ENCODE measurements at regions not wholly inside any gene's neighbourhood (a gene's known extent, or its start where the extent isn't known, plus 50 kb on each side); places are given as distances from the start of the nearest gene placed in this dataset.

DNA sequence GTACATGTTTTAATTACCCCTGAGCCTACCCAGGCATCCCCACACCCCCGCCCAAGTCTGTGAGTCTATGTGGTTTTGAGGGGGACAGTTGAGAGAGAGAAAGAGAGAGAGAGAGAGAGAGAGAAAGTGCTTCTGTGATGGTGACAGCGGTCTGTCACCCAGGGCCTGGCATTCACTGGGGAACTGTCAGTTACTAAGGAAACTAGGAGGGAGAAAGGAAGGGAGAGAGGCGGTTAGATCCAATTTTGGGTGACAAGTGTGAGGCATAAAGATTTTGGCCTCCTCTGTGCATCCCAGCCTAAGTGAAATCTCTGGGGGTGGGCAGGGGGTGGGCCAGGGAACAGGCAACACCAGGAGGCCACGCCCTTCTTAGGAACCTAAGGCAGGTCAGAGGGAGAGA is 498.3 kb downstream of the BUD13 start:
- Histone ChIP-seq H3K9me3 (replicated peaks; ENCODE audit: control insufficient read depth, low read depth, low read length) (no peaks in the 10 kb centered on the region), H3K27ac (ENCODE audit: low read length) (no peak overlapping the region), H3K36me3 (ENCODE audit: control insufficient read depth, insufficient read depth, low read length) (no peaks in the 10 kb centered on the region), H3K4me3 (ENCODE audit: low read length) (no peak overlapping the region), H3K27me3 (ENCODE audit: control insufficient read depth, insufficient read depth, low read length) (peaks cover 13% of the 10 kb centered on the region), H3K4me1 (ENCODE audit: control insufficient read depth, insufficient read depth, low read length) (peaks cover 6% of the 10 kb centered on the region)
- no peak for DNase-seq
- 82% methylated on average over 3 of the region's 4 CpGs for WGBS (ENCODE audit: insufficient coverage)

GRCh38 chr11:116272181-116272789 is 500.5 kb downstream of the BUD13 start:
- Histone ChIP-seq H3K27ac (ENCODE audit: low read length) (no peak overlapping the region), H3K27me3 (ENCODE audit: control insufficient read depth, insufficient read depth, low read length) (peaks cover 11% of the 10 kb centered on the region), H3K9me3 (replicated peaks; ENCODE audit: control insufficient read depth, low read depth, low read length) (no peaks in the 10 kb centered on the region), H3K36me3 (ENCODE audit: control insufficient read depth, insufficient read depth, low read length) (no peaks in the 10 kb centered on the region), H3K4me3 (ENCODE audit: low read length) (no peak overlapping the region), H3K4me1 (ENCODE audit: control insufficient read depth, insufficient read depth, low read length) (peaks cover 6% of the 10 kb centered on the region)
- WGBS (ENCODE audit: insufficient coverage) = 64% methylated on average over 8 of the region's 8 CpGs
- no peak for DNase-seq

- no peaks in the 10 kb centered on the region for H3K36me3 ChIP-seq (ENCODE audit: control insufficient read depth, insufficient read depth, low read length)
- H3K4me1 ChIP-seq (ENCODE audit: control insufficient read depth, insufficient read depth, low read length) = peaks cover 3% of the 10 kb centered on the region
- no peak for DNase-seq
- peaks cover 11% of the 10 kb centered on the region for H3K27me3 ChIP-seq (ENCODE audit: control insufficient read depth, insufficient read depth, low read length)
- WGBS (ENCODE audit: insufficient coverage) = 63% methylated on average over 4 of the region's 6 CpGs
- no peaks in the 10 kb centered on the region for H3K9me3 ChIP-seq (replicated peaks; ENCODE audit: control insufficient read depth, low read depth, low read length)
- H3K4me3 ChIP-seq (ENCODE audit: low read length) = no peak overlapping the region
- H3K27ac ChIP-seq (ENCODE audit: low read length) = no peak overlapping the region
Observed at GRCh38 chr11:116271479-116271878, 501.3 kb downstream of the BUD13 start.

GRCh38 chr11:116267146-116267545 is 505.6 kb downstream of the BUD13 start:
- Histone ChIP-seq H3K4me1 (ENCODE audit: control insufficient read depth, insufficient read depth, low read length) (no peaks in the 10 kb centered on the region), H3K27me3 (ENCODE audit: control insufficient read depth, insufficient read depth, low read length) (peaks cover 15% of the 10 kb centered on the region), H3K27ac (ENCODE audit: low read length) (no peak overlapping the region), H3K9me3 (replicated peaks; ENCODE audit: control insufficient read depth, low read depth, low read length) (no peaks in the 10 kb centered on the region), H3K36me3 (ENCODE audit: control insufficient read depth, insufficient read depth, low read length) (no peaks in the 10 kb centered on the region), H3K4me3 (ENCODE audit: low read length) (no peak overlapping the region)
- DNase-seq = no peak
- 82% methylated on average over 4 of the region's 5 CpGs for WGBS (ENCODE audit: insufficient coverage)

DNA sequence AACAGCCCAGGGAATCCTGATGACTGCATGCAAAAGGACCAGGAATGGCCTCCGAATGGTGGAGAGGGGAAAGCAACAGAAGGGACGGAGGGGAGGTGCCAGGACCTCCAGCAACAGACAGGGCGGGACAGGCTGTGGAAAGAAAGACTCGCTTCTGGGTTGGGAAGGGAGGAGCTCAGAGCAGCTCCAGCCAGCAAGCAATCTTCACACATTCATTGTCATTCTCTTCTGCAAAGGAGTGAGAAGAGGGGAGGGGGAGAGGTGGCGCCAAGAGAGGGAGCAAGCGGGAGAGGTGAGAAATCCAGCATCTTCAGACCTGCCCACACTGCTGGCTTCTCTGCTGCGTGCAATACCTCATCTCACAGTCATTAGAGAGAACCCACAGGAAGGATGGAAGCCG is 509.0 kb downstream of the BUD13 start:
- 7% methylated on average over 1 of the region's 8 CpGs for WGBS (ENCODE audit: insufficient coverage)
- Histone ChIP-seq H3K4me3 (ENCODE audit: low read length) (no peak overlapping the region), H3K4me1 (ENCODE audit: control insufficient read depth, insufficient read depth, low read length) (peaks cover 2% of the 10 kb centered on the region), H3K9me3 (replicated peaks; ENCODE audit: control insufficient read depth, low read depth, low read length) (no peaks in the 10 kb centered on the region), H3K36me3 (ENCODE audit: control insufficient read depth, insufficient read depth, low read length) (no peaks in the 10 kb centered on the region), H3K27me3 (ENCODE audit: control insufficient read depth, insufficient read depth, low read length) (peaks cover 16% of the 10 kb centered on the region), H3K27ac (ENCODE audit: low read length) (no peak overlapping the region)
- no peak for DNase-seq

- Histone ChIP-seq H3K27me3 (ENCODE audit: control insufficient read depth, insufficient read depth, low read length) (peaks cover 16% of the 10 kb centered on the region), H3K36me3 (ENCODE audit: control insufficient read depth, insufficient read depth, low read length) (no peaks in the 10 kb centered on the region), H3K27ac (ENCODE audit: low read length) (no peak overlapping the region), H3K4me3 (ENCODE audit: low read length) (no peak overlapping the region), H3K9me3 (replicated peaks; ENCODE audit: control insufficient read depth, low read depth, low read length) (no peaks in the 10 kb centered on the region), H3K4me1 (ENCODE audit: control insufficient read depth, insufficient read depth, low read length) (peaks cover 2% of the 10 kb centered on the region)
- DNase-seq = no peak
- WGBS (ENCODE audit: insufficient coverage) = 69% methylated on average over 2 of the region's 3 CpGs
Observed at GRCh38 chr11:116263019-116263418, 509.8 kb downstream of the BUD13 start.

DNA sequence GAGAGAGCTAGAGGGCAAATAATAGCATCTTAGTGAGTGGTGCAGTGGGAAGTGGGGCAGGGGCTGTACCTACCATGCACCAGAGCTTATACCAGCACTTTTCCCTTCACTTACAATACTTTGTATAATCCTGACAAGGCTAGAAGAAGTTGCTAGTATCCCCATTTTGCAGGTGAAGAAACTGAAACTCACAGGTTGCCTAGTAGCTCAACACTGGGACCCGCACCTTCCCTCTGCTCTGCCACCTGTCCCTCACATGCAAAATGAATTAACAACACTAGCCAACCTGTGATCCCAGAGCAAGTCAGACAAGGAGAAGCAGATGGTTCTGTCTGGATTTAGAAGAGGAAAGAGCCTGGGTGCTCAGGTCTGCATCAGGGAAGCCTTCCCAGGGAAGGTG is 510.4 kb downstream of the BUD13 start:
- Histone ChIP-seq H3K36me3 (ENCODE audit: control insufficient read depth, insufficient read depth, low read length) (no peaks in the 10 kb centered on the region), H3K4me1 (ENCODE audit: control insufficient read depth, insufficient read depth, low read length) (peaks cover 2% of the 10 kb centered on the region), H3K4me3 (ENCODE audit: low read length) (no peak overlapping the region), H3K9me3 (replicated peaks; ENCODE audit: control insufficient read depth, low read depth, low read length) (no peaks in the 10 kb centered on the region), H3K27me3 (ENCODE audit: control insufficient read depth, insufficient read depth, low read length) (peaks cover 16% of the 10 kb centered on the region), H3K27ac (ENCODE audit: low read length) (no peak overlapping the region)
- WGBS (ENCODE audit: insufficient coverage) = no CpG with 5 or more reads among the region's 1 CpG
- DNase-seq = no peak

GRCh38 chr11:116261606-116262005 is 511.2 kb downstream of the BUD13 start:
- 40% methylated on average over 5 of the region's 8 CpGs for WGBS (ENCODE audit: insufficient coverage)
- Histone ChIP-seq H3K27me3 (ENCODE audit: control insufficient read depth, insufficient read depth, low read length) (peaks cover 16% of the 10 kb centered on the region), H3K9me3 (replicated peaks; ENCODE audit: control insufficient read depth, low read depth, low read length) (no peaks in the 10 kb centered on the region), H3K4me3 (ENCODE audit: low read length) (no peak overlapping the region), H3K4me1 (ENCODE audit: control insufficient read depth, insufficient read depth, low read length) (peaks cover 2% of the 10 kb centered on the region), H3K27ac (ENCODE audit: low read length) (no peak overlapping the region), H3K36me3 (ENCODE audit: control insufficient read depth, insufficient read depth, low read length) (no peaks in the 10 kb centered on the region)
- DNase-seq = peak; percentile 30

GRCh38 chr11:116258821-116259220 is 514.0 kb downstream of the BUD13 start:
- Histone ChIP-seq H3K36me3 (ENCODE audit: control insufficient read depth, insufficient read depth, low read length) (no peaks in the 10 kb centered on the region), H3K4me1 (ENCODE audit: control insufficient read depth, insufficient read depth, low read length) (peaks cover 2% of the 10 kb centered on the region), H3K27ac (ENCODE audit: low read length) (no peak overlapping the region), H3K9me3 (replicated peaks; ENCODE audit: control insufficient read depth, low read depth, low read length) (no peaks in the 10 kb centered on the region), H3K27me3 (ENCODE audit: control insufficient read depth, insufficient read depth, low read length) (peaks cover 13% of the 10 kb centered on the region), H3K4me3 (ENCODE audit: low read length) (no peak overlapping the region)
- WGBS (ENCODE audit: insufficient coverage) = no CpG with 5 or more reads among the region's 3 CpGs
- no peak for DNase-seq

DNA sequence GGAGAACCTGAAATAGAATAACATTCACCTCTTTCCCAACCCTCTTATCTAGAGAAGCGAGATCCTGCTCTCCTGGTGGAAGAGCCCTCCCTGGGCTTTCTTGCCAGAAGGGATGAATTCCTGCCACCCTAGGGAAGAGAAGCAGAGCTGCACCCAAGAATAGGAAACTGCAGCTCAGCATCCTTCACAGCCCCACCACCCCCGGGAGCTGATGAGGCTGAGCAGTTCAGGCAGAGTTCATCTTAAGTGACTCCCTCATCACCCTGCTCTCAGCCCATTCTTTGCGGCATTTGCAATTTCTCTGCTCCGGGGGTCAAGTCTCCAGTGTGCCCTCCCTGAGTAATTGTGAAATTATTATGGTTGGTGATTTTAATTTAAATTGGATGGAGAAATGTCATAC is 514.9 kb downstream of the BUD13 start:
- no CpG with 5 or more reads among the region's 4 CpGs for WGBS (ENCODE audit: insufficient coverage)
- Histone ChIP-seq H3K36me3 (ENCODE audit: control insufficient read depth, insufficient read depth, low read length) (no peaks in the 10 kb centered on the region), H3K4me3 (ENCODE audit: low read length) (no peak overlapping the region), H3K27me3 (ENCODE audit: control insufficient read depth, insufficient read depth, low read length) (peaks cover 9% of the 10 kb centered on the region), H3K9me3 (replicated peaks; ENCODE audit: control insufficient read depth, low read depth, low read length) (no peaks in the 10 kb centered on the region), H3K27ac (ENCODE audit: low read length) (no peak overlapping the region), H3K4me1 (ENCODE audit: control insufficient read depth, insufficient read depth, low read length) (peaks cover 2% of the 10 kb centered on the region)
- no peak for DNase-seq

- peaks cover 2% of the 10 kb centered on the region for H3K4me1 ChIP-seq (ENCODE audit: control insufficient read depth, insufficient read depth, low read length)
- peaks cover 4% of the 10 kb centered on the region for H3K27me3 ChIP-seq (ENCODE audit: control insufficient read depth, insufficient read depth, low read length)
- no peak overlapping the region for H3K4me3 ChIP-seq (ENCODE audit: low read length)
- H3K9me3 ChIP-seq (replicated peaks; ENCODE audit: control insufficient read depth, low read depth, low read length) = no peaks in the 10 kb centered on the region
- no peaks in the 10 kb centered on the region for H3K36me3 ChIP-seq (ENCODE audit: control insufficient read depth, insufficient read depth, low read length)
- no peak overlapping the region for H3K27ac ChIP-seq (ENCODE audit: low read length)
- DNase-seq = no peak
- WGBS (ENCODE audit: insufficient coverage) = 0% methylated on average over 1 of the region's 1 CpG
Observed at GRCh38 chr11:116257092-116257491, 515.7 kb downstream of the BUD13 start.

Data from muscle of leg (tissue), 3 donors.